ENCODE measurements at regions not wholly inside any gene's neighbourhood (a gene's known extent, or its start where the extent isn't known, plus 50 kb on each side); places are given as distances from the start of the nearest gene placed in this dataset.

DNA sequence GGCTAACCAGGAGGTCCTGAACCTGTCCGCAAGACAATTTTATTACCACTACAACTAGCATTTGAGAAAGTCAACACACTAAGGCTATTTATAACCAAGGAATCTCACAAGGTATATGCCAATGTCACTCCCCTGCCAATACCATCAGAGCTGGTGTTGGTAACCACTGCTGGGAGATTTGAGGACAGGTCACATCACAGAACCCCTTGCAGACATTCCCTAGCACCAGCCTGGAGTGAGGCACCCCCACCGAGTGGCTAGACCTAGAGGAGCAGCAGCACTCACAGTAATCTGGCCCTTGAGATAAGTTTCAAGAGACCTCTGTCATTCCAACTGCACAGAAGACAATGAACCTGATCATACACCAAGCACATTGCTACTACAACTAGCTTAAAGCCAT, 483.2 kb downstream of the MMUT start:
- H3K9me2 ChIP-seq (ENCODE audit: insufficient read depth): no peaks in the 10 kb centered on the region
- no peaks in the 10 kb centered on the region for H4K20me1 ChIP-seq (ENCODE audit: insufficient read depth)
- H3K4me2 ChIP-seq (ENCODE audit: low read length): no peak overlapping the region
- H3K4me1 ChIP-seq (ENCODE audit: control insufficient read depth in 1 of 2, insufficient read depth in 2 of 2, low read length in 2 of 2): no peaks in the 10 kb centered on the region
- no peaks in the 10 kb centered on the region for H3K9me3 ChIP-seq (ENCODE audit: control insufficient read depth in 1 of 2, insufficient read depth in 1 of 2, low read depth in 1 of 2, low read length in 2 of 2)
- TF ChIP-seq, protein P1, sequence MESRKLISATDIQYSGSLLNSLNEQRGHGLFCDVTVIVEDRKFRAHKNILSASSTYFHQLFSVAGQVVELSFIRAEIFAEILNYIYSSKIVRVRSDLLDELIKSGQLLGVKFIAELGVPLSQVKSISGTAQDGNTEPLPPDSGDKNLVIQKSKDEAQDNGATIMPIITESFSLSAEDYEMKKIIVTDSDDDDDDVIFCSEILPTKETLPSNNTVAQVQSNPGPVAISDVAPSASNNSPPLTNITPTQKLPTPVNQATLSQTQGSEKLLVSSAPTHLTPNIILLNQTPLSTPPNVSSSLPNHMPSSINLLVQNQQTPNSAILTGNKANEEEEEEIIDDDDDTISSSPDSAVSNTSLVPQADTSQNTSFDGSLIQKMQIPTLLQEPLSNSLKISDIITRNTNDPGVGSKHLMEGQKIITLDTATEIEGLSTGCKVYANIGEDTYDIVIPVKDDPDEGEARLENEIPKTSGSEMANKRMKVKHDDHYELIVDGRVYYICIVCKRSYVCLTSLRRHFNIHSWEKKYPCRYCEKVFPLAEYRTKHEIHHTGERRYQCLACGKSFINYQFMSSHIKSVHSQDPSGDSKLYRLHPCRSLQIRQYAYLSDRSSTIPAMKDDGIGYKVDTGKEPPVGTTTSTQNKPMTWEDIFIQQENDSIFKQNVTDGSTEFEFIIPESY (IDR thresholded peaks at IDR 0.05; ENCODE audit: extremely low read depth, insufficient replicate concordance, low read length): no peak
- TF ChIP-seq, protein P2, sequence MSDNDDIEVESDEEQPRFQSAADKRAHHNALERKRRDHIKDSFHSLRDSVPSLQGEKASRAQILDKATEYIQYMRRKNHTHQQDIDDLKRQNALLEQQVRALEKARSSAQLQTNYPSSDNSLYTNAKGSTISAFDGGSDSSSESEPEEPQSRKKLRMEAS (IDR thresholded peaks at IDR 0.05): no peak
- TF ChIP-seq SP1 (IDR thresholded peaks at IDR 0.05; ENCODE audit: low read depth): no peak
- TF ChIP-seq, protein P3, sequence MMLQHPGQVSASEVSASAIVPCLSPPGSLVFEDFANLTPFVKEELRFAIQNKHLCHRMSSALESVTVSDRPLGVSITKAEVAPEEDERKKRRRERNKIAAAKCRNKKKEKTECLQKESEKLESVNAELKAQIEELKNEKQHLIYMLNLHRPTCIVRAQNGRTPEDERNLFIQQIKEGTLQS (IDR thresholded peaks at IDR 0.05): no peak
- no TSS peak for BruUV-seq (replicated peaks)
- H3K27ac ChIP-seq (ENCODE audit: low read depth, low read length): no peak overlapping the region
- POLR2A ChIA-PET: no interaction called here
- H2AFZ ChIP-seq (ENCODE audit: low read depth, low read length, poor library complexity, severe bottlenecking): no peak overlapping the region
- intact Hi-C loops (cut with micrococcal nuclease): no loop called here
- DNase-seq (ENCODE audit: low read depth, low spot score): no peak
- RAD21 ChIA-PET (ENCODE audit: low non-redundant PET in 1 of 2, low total read pairs in 2 of 2, uncharacterized antibody in 2 of 2, unreplicated experiment in 2 of 2): no interaction called here
- CTCF ChIA-PET: no interaction called here
- H3K36me3 ChIP-seq (ENCODE audit: control insufficient read depth in 1 of 2, insufficient read depth in 2 of 2, low read length in 2 of 2): no peaks in the 10 kb centered on the region
- H3K4me3 ChIP-seq (replicated peaks in 1 of 2; ENCODE audit: low read depth in 1 of 2, low read length in 2 of 2): no peak overlapping the region
- H3K79me2 ChIP-seq (ENCODE audit: insufficient read depth, low read length): no peaks in the 10 kb centered on the region
- H3K9ac ChIP-seq (ENCODE audit: low read length): no peak overlapping the region
- no peak for ATAC-seq
- H3K27me3 ChIP-seq (ENCODE audit: insufficient read depth, low read length): no peaks in the 10 kb centered on the region

DNA sequence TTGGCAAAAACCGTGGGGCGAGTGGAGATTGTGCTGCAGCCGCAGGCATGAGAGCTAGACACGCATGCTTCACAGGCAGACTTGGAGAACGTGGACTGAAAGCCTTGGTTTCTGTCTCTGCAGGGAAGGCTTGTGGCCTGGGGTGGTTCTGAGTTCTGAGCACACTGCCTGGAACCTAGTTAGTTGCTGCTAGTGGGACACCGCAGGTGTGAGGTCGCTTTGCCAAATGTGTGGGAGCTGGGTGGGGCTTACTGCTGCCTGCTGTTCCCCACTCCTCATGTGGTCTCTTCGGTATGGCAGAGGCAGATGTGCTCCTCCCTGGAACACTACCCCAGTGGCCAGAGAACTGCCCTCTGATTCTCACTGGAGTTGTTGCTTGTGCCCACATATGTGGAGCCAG, 484.0 kb downstream of the MMUT start:
- Histone ChIP-seq H3K9me3 (ENCODE audit: control insufficient read depth in 1 of 2, insufficient read depth in 1 of 2, low read depth in 1 of 2, low read length in 2 of 2) (no peaks in the 10 kb centered on the region), H3K36me3 (ENCODE audit: control insufficient read depth in 1 of 2, insufficient read depth in 2 of 2, low read length in 2 of 2) (no peaks in the 10 kb centered on the region), H3K9me2 (ENCODE audit: insufficient read depth) (no peaks in the 10 kb centered on the region), H3K4me1 (ENCODE audit: control insufficient read depth in 1 of 2, insufficient read depth in 2 of 2, low read length in 2 of 2) (no peaks in the 10 kb centered on the region), H3K4me2 (ENCODE audit: low read length) (no peak overlapping the region), H2AFZ (ENCODE audit: low read depth, low read length, poor library complexity, severe bottlenecking) (no peak overlapping the region), H3K79me2 (ENCODE audit: insufficient read depth, low read length) (no peaks in the 10 kb centered on the region), H4K20me1 (ENCODE audit: insufficient read depth) (no peaks in the 10 kb centered on the region), H3K27ac (ENCODE audit: low read depth, low read length) (no peak overlapping the region), H3K9ac (ENCODE audit: low read length) (no peak overlapping the region), H3K4me3 (replicated peaks in 1 of 2; ENCODE audit: low read depth in 1 of 2, low read length in 2 of 2) (no peak overlapping the region), H3K27me3 (ENCODE audit: insufficient read depth, low read length) (no peaks in the 10 kb centered on the region)
- ChIA-PET RAD21 (ENCODE audit: low non-redundant PET in 1 of 2, low total read pairs in 2 of 2, uncharacterized antibody in 2 of 2, unreplicated experiment in 2 of 2) (no interaction called here), POLR2A (no interaction called here), CTCF (no interaction called here)
- intact Hi-C loops (cut with micrococcal nuclease): no loop called here
- TF ChIP-seq POLR2A (IDR thresholded peaks at IDR 0.05; ENCODE audit: borderline replicate concordance, extremely low read depth, insufficient read depth, insufficient read length): no peak
- no peak for TF ChIP-seq SP1 (IDR thresholded peaks at IDR 0.05; ENCODE audit: low read depth)
- TF ChIP-seq RAD21 (IDR thresholded peaks at IDR 0.05; ENCODE audit: low read depth): no peak
- no peak for TF ChIP-seq CBX3 (IDR thresholded peaks at IDR 0.05; ENCODE audit: low read depth)
- TF ChIP-seq YY1 (IDR thresholded peaks at IDR 0.05; ENCODE audit: extremely low read depth, insufficient replicate concordance, low read depth, low read length): no peak
- no peak for TF ChIP-seq ZNF274 (IDR thresholded peaks at IDR 0.05; ENCODE audit: low read depth, low read length)
- TF ChIP-seq, protein P3 (IDR thresholded peaks at IDR 0.05): no peak
- TF ChIP-seq EZH2 (IDR thresholded peaks at IDR 0.05): no peak
- no peak for TF ChIP-seq FOSL1 (IDR thresholded peaks at IDR 0.05; ENCODE audit: low read depth)
- TF ChIP-seq EGR1 (IDR thresholded peaks at IDR 0.05; ENCODE audit: low read depth): no peak
- no peak for TF ChIP-seq POLR2AphosphoS5 (IDR thresholded peaks at IDR 0.05; ENCODE audit: low read depth, low read length)
- TF ChIP-seq, protein P4, sequence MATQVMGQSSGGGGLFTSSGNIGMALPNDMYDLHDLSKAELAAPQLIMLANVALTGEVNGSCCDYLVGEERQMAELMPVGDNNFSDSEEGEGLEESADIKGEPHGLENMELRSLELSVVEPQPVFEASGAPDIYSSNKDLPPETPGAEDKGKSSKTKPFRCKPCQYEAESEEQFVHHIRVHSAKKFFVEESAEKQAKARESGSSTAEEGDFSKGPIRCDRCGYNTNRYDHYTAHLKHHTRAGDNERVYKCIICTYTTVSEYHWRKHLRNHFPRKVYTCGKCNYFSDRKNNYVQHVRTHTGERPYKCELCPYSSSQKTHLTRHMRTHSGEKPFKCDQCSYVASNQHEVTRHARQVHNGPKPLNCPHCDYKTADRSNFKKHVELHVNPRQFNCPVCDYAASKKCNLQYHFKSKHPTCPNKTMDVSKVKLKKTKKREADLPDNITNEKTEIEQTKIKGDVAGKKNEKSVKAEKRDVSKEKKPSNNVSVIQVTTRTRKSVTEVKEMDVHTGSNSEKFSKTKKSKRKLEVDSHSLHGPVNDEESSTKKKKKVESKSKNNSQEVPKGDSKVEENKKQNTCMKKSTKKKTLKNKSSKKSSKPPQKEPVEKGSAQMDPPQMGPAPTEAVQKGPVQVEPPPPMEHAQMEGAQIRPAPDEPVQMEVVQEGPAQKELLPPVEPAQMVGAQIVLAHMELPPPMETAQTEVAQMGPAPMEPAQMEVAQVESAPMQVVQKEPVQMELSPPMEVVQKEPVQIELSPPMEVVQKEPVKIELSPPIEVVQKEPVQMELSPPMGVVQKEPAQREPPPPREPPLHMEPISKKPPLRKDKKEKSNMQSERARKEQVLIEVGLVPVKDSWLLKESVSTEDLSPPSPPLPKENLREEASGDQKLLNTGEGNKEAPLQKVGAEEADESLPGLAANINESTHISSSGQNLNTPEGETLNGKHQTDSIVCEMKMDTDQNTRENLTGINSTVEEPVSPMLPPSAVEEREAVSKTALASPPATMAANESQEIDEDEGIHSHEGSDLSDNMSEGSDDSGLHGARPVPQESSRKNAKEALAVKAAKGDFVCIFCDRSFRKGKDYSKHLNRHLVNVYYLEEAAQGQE (IDR thresholded peaks at IDR 0.05; ENCODE audit: low read depth): no peak
- ATAC-seq (no peak), DNase-seq (ENCODE audit: low read depth, low spot score) (no peak)
- no TSS peak for BruUV-seq (replicated peaks)
